Testis (tissue), 2 donors: ENCODE measurements at regions not wholly inside any gene's neighbourhood (a gene's known extent, or its start where the extent isn't known, plus 50 kb on each side); places are given as distances from the start of the nearest gene placed in this dataset.
"Not testable (repeated sequence)": the region's sequence is repeated elsewhere in the genome, so short reads cannot be mapped to it uniquely, and the experiment has no call there.

Source experiments
- POLR2A ChIP-seq: fragments of 450-650 bp; IDR thresholded peaks from one replicate; pipeline ENCODE4 v1.6.1; 2017; ENCODE audit warnings: antibody characterized with exemption, mild to moderate bottlenecking, moderate library complexity
- TF ChIP-seq, protein P1 (sequence below), 3 experiments: fragments of 450-650 bp in 2 of 3; fragments of 200-600 bp in 1 of 3; sonication (generic) in 1 of 3; IDR thresholded peaks; one replicate each; pipeline ENCODE4 v1.5.1; 2016 to 2019; ENCODE audit warnings: antibody characterized with exemption in 3 of 3, mild to moderate bottlenecking in 2 of 3, moderate library complexity in 1 of 3

DNA sequence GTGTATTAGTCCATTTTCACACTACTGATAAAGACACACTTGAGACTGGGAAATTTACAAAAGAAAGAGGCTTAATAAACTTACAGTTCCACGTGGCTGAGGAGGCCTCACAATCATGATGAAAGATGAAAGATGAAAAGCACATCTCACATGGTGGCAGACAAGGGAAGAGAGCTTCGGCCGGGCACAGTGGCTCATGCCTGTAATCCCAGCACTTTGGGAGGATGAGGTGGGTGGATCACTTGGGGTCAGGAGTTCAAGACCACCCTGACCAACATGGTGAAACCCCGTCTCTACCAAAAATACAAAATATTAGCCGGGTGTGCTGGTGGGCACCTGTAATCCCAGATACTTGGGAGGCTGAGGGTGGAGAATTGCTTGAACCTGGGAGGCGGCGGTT is 682.7 kb downstream of the PTPRU start:
- TF ChIP-seq, protein P1, sequence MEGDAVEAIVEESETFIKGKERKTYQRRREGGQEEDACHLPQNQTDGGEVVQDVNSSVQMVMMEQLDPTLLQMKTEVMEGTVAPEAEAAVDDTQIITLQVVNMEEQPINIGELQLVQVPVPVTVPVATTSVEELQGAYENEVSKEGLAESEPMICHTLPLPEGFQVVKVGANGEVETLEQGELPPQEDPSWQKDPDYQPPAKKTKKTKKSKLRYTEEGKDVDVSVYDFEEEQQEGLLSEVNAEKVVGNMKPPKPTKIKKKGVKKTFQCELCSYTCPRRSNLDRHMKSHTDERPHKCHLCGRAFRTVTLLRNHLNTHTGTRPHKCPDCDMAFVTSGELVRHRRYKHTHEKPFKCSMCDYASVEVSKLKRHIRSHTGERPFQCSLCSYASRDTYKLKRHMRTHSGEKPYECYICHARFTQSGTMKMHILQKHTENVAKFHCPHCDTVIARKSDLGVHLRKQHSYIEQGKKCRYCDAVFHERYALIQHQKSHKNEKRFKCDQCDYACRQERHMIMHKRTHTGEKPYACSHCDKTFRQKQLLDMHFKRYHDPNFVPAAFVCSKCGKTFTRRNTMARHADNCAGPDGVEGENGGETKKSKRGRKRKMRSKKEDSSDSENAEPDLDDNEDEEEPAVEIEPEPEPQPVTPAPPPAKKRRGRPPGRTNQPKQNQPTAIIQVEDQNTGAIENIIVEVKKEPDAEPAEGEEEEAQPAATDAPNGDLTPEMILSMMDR (IDR thresholded peaks at IDR 0.05) = not testable (repeated sequence)
- TF ChIP-seq POLR2A = not testable (repeated sequence)
